MM.1S (cell line): ENCODE measurements at regions not wholly inside any gene's neighbourhood (a gene's known extent, or its start where the extent isn't known, plus 50 kb on each side); places are given as distances from the start of the nearest gene placed in this dataset.

Source experiments
- DNase-seq: peaks from one replicate; pipeline ENCODE4 v3.0.0-alpha.2; 2015
- H2AFZ ChIP-seq: fragments of 300-600 bp; sonication (generic); 2 replicates; pipeline ENCODE4 v1.6.0; 2016; ENCODE audit warnings: antibody characterized with exemption, low read length
- H3F3A ChIP-seq: fragments of 300-600 bp; sonication (generic); 2 replicates; pipeline ENCODE4 v1.6.1; 2016; ENCODE audit warnings: mild to moderate bottlenecking, antibody characterized with exemption, low read length, moderate library complexity, mixed read lengths; ENCODE audit not compliant: insufficient read depth
- H3K27ac ChIP-seq: fragments of 300-600 bp; sonication (generic); 2 replicates; pipeline ENCODE4 v1.5.1; 2016; ENCODE audit warnings: mild to moderate bottlenecking, low read length
- H3K27me3 ChIP-seq: fragments of 300-600 bp; sonication (generic); replicated peaks from 2 replicates; pipeline ENCODE4 v1.6.0; 2016; ENCODE audit warnings: low read length; ENCODE audit not compliant: insufficient read depth
- H3K36me3 ChIP-seq: fragments of 300-600 bp; sonication (generic); replicated peaks from 2 replicates; pipeline ENCODE4 v1.6.1; 2016; ENCODE audit warnings: mild to moderate bottlenecking, low read length, mixed read lengths; ENCODE audit not compliant: insufficient read depth
- H3K4me1 ChIP-seq: fragments of 300-600 bp; sonication (generic); 2 replicates; pipeline ENCODE4 v1.6.1; 2016; ENCODE audit warnings: low read length, mixed read lengths
- H3K4me2 ChIP-seq: fragments of 300-600 bp; sonication (generic); 2 replicates; pipeline ENCODE4 v1.6.0; 2016; ENCODE audit warnings: low read depth, low read length
- H3K4me3 ChIP-seq: fragments of 300-600 bp; sonication (generic); 2 replicates; pipeline ENCODE4 v1.5.1; 2016; ENCODE audit warnings: low read length, mixed read lengths
- H3K79me2 ChIP-seq: fragments of 300-600 bp; sonication (generic); 2 replicates; pipeline ENCODE4 v1.6.1; 2016; ENCODE audit warnings: mixed run types, low read length, mixed read lengths
- H3K9ac ChIP-seq: fragments of 300-600 bp; sonication (generic); 2 replicates; pipeline ENCODE4 v1.6.1; 2016; ENCODE audit warnings: low read length, mixed read lengths
- H3K9me2 ChIP-seq: fragments of 300-600 bp; sonication (generic); replicated peaks from 2 replicates; pipeline ENCODE4 v1.6.1; 2016; ENCODE audit warnings: mild to moderate bottlenecking, low read length, mixed read lengths; ENCODE audit not compliant: insufficient read depth
- H3K9me3 ChIP-seq: fragments of 300-600 bp; sonication (generic); replicated peaks from 2 replicates; pipeline ENCODE4 v1.6.1; 2016; ENCODE audit warnings: mild to moderate bottlenecking, low read length, mixed read lengths; ENCODE audit not compliant: insufficient read depth
- H4K20me1 ChIP-seq: fragments of 300-600 bp; sonication (generic); 2 replicates; pipeline ENCODE4 v1.6.1; 2016; ENCODE audit warnings: mild to moderate bottlenecking, low read length, moderate library complexity, mixed read lengths; ENCODE audit not compliant: insufficient read depth
- EZH2 ChIP-seq: fragments of 300-600 bp; sonication (generic); optimal IDR thresholded peaks from 2 replicates; pipeline ENCODE3; 2017; ENCODE audit warnings: low read depth, mild to moderate bottlenecking, antibody characterized with exemption, low read length, mixed read lengths
- EZH2phosphoT487 ChIP-seq: fragments of 300-600 bp; sonication (generic); IDR thresholded peaks from 2 replicates; pipeline ENCODE4 v1.6.1; 2018; ENCODE audit warnings: antibody characterized with exemption, low read length
- TF ChIP-seq, protein P1 (sequence below): fragments of 300-600 bp; sonication (generic); IDR thresholded peaks from 2 replicates; pipeline ENCODE4 v1.5.1; 2016; ENCODE audit warnings: antibody characterized with exemption, low read length, mixed read lengths

- H3K9me2 ChIP-seq = no peaks in the 10 kb centered on the region
- no peak overlapping the region for H2AFZ ChIP-seq
- no peaks in the 10 kb centered on the region for H3K4me1 ChIP-seq
- no peak overlapping the region for H3K27ac ChIP-seq
- no peaks in the 10 kb centered on the region for H3K9me3 ChIP-seq
- no peaks in the 10 kb centered on the region for H3K27me3 ChIP-seq
- H3K4me3 ChIP-seq = no peak overlapping the region
- TF ChIP-seq EZH2phosphoT487 (no peak), EZH2 (no peak)
- TF ChIP-seq, protein P1, sequence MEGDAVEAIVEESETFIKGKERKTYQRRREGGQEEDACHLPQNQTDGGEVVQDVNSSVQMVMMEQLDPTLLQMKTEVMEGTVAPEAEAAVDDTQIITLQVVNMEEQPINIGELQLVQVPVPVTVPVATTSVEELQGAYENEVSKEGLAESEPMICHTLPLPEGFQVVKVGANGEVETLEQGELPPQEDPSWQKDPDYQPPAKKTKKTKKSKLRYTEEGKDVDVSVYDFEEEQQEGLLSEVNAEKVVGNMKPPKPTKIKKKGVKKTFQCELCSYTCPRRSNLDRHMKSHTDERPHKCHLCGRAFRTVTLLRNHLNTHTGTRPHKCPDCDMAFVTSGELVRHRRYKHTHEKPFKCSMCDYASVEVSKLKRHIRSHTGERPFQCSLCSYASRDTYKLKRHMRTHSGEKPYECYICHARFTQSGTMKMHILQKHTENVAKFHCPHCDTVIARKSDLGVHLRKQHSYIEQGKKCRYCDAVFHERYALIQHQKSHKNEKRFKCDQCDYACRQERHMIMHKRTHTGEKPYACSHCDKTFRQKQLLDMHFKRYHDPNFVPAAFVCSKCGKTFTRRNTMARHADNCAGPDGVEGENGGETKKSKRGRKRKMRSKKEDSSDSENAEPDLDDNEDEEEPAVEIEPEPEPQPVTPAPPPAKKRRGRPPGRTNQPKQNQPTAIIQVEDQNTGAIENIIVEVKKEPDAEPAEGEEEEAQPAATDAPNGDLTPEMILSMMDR = no peak
- no peaks in the 10 kb centered on the region for H3K36me3 ChIP-seq
- H3K79me2 ChIP-seq = no peaks in the 10 kb centered on the region
- H3F3A ChIP-seq = no peaks in the 10 kb centered on the region
- DNase-seq = no peak
- H3K9ac ChIP-seq = no peak overlapping the region
- H3K4me2 ChIP-seq = no peak overlapping the region
- H4K20me1 ChIP-seq = no peaks in the 10 kb centered on the region
These were observed 236.5 kb downstream of the MAP2K4 start for GRCh38 chr17:12257176-12257575.

- no peaks in the 10 kb centered on the region for H3K4me1 ChIP-seq
- no peak for DNase-seq
- no peak overlapping the region for H3K27ac ChIP-seq
- H4K20me1 ChIP-seq = no peaks in the 10 kb centered on the region
- no peaks in the 10 kb centered on the region for H3K36me3 ChIP-seq
- no peak overlapping the region for H2AFZ ChIP-seq
- no peak overlapping the region for H3K9ac ChIP-seq
- H3F3A ChIP-seq = no peaks in the 10 kb centered on the region
- H3K9me2 ChIP-seq = no peaks in the 10 kb centered on the region
- no peaks in the 10 kb centered on the region for H3K27me3 ChIP-seq
- TF ChIP-seq, protein P1 = no peak
- TF ChIP-seq EZH2phosphoT487 = no peak
- TF ChIP-seq EZH2 = no peak
- no peak overlapping the region for H3K4me2 ChIP-seq
- H3K4me3 ChIP-seq = no peak overlapping the region
- no peaks in the 10 kb centered on the region for H3K79me2 ChIP-seq
- H3K9me3 ChIP-seq = no peaks in the 10 kb centered on the region
These were observed 240.7 kb downstream of the MAP2K4 start for GRCh38 chr17:12261354-12261753.

- H2AFZ ChIP-seq = no peak overlapping the region
- no peaks in the 10 kb centered on the region for H3K4me1 ChIP-seq
- H3K27me3 ChIP-seq = no peaks in the 10 kb centered on the region
- no peak overlapping the region for H3K9ac ChIP-seq
- no peaks in the 10 kb centered on the region for H3K79me2 ChIP-seq
- no peak for DNase-seq
- no peak overlapping the region for H3K4me3 ChIP-seq
- no peaks in the 10 kb centered on the region for H3K36me3 ChIP-seq
- no peaks in the 10 kb centered on the region for H3K9me3 ChIP-seq
- H3F3A ChIP-seq = no peaks in the 10 kb centered on the region
- H3K4me2 ChIP-seq = no peak overlapping the region
- TF ChIP-seq EZH2phosphoT487 (no peak), EZH2 (no peak)
- TF ChIP-seq, protein P1 = no peak
- no peak overlapping the region for H3K27ac ChIP-seq
- no peaks in the 10 kb centered on the region for H4K20me1 ChIP-seq
- no peaks in the 10 kb centered on the region for H3K9me2 ChIP-seq
These were observed 249.1 kb downstream of the MAP2K4 start for GRCh38 chr17:12269751-12270150.
